Neural progenitor cell (in vitro differentiated cells): ENCODE measurements at regions not wholly inside any gene's neighbourhood (a gene's known extent, or its start where the extent isn't known, plus 50 kb on each side); places are given as distances from the start of the nearest gene placed in this dataset.

Source experiments
- DNase-seq: peaks from one replicate; pipeline ENCODE4 v3.0.0-alpha.2; 2016; ENCODE audit warnings: low spot score
- H2AFZ ChIP-seq: fragments of 200-600 bp; sonication (generic); replicated peaks from 2 replicates; pipeline ENCODE4 v1.6.1; 2016; ENCODE audit warnings: antibody characterized with exemption
- H3F3A ChIP-seq: fragments of 200-600 bp; sonication (generic); 2 replicates; pipeline ENCODE4 v1.6.1; 2016; ENCODE audit warnings: antibody characterized with exemption, low read depth
- H3K27ac ChIP-seq: fragments of 200-600 bp; sonication (generic); 2 replicates; pipeline ENCODE4 v1.5.1; 2016; ENCODE audit warnings: mild to moderate bottlenecking
- H3K27me3 ChIP-seq: fragments of 200-600 bp; sonication (generic); 2 replicates; pipeline ENCODE4 v1.6.1; 2016; ENCODE audit warnings: mild to moderate bottlenecking, moderate library complexity
- H3K36me3 ChIP-seq: fragments of 200-600 bp; sonication (generic); 2 replicates; pipeline ENCODE4 v1.5.1; 2016
- H3K4me1 ChIP-seq: fragments of 200-600 bp; sonication (generic); 2 replicates; pipeline ENCODE4 v1.6.1; 2016; ENCODE audit warnings: mixed run types
- H3K4me2 ChIP-seq: fragments of 200-600 bp; sonication (generic); 2 replicates; pipeline ENCODE4 v1.6.1; 2016
- H3K4me3 ChIP-seq: fragments of 200-600 bp; sonication (generic); 2 replicates; pipeline ENCODE4 v1.5.1; 2016
- H3K79me2 ChIP-seq: fragments of 200-600 bp; sonication (generic); 2 replicates; pipeline ENCODE4 v1.6.1; 2016; ENCODE audit warnings: low read depth
- H3K9ac ChIP-seq: fragments of 200-600 bp; sonication (generic); 2 replicates; pipeline ENCODE4 v1.6.1; 2016
- H3K9me3 ChIP-seq: fragments of 200-600 bp; sonication (generic); 2 replicates; pipeline ENCODE4 v1.5.1; 2016; ENCODE audit warnings: low read depth
- H4K20me1 ChIP-seq: fragments of 200-600 bp; sonication (generic); 2 replicates; pipeline ENCODE4 v1.6.1; 2016; ENCODE audit warnings: low read depth
- H3K27ac Mint-ChIP-seq: 3 replicates; pipeline ENCODE4 v1.8.0; 2021; ENCODE audit warnings: mixed read lengths
- H3K27me3 Mint-ChIP-seq: 2 replicates; pipeline ENCODE4 v1.8.0; 2022; ENCODE audit warnings: low read depth, mild to moderate bottlenecking, inconsistent platforms, moderate library complexity, mixed read lengths; ENCODE audit not compliant: insufficient read depth
- H3K36me3 Mint-ChIP-seq: 3 replicates; pipeline ENCODE4 v1.8.0; 2021; ENCODE audit warnings: mixed read lengths
- H3K4me1 Mint-ChIP-seq: 3 replicates; pipeline ENCODE4 v1.8.0; 2021; ENCODE audit warnings: mixed read lengths
- H3K4me3 Mint-ChIP-seq: 3 replicates; pipeline ENCODE4 v1.8.0; 2021; ENCODE audit warnings: mild to moderate bottlenecking, moderate library complexity, mixed read lengths
- H3K9me3 Mint-ChIP-seq: 3 replicates; pipeline ENCODE4 v1.8.0; 2020; ENCODE audit warnings: mixed read lengths
- EZH2 ChIP-seq: fragments of 200-600 bp; sonication (generic); IDR thresholded peaks from 2 replicates; pipeline ENCODE4 v1.6.1; 2017; ENCODE audit warnings: antibody characterized with exemption, mild to moderate bottlenecking, moderate library complexity
- EZH2phosphoT487 ChIP-seq: fragments of 200-600 bp; sonication (generic); IDR thresholded peaks from 2 replicates; pipeline ENCODE4 v1.6.1; 2017; ENCODE audit warnings: antibody characterized with exemption
- TF ChIP-seq, protein P1 (sequence below): fragments of 200-600 bp; sonication (generic); IDR thresholded peaks from 2 replicates; pipeline ENCODE4 v1.5.1; 2017; ENCODE audit warnings: antibody characterized with exemption, mild to moderate bottlenecking

DNA sequence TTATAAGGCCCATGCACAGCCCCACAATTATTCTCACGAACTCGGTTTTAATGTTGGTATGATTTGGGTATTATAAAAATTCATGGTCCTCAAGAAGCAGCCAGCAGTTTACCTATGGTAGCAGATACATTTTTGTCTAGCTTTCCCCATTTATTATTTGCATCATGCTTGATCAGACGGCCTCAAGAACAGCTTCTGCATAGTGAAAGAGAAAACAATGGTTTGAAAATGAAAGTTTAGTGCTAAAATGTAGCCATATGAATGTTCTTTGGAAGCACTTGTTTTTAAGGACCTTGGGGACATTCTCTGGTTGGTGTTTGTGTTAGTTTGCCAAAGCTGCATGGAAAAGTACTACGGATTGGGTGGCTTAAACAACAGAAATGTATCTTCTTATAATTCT is 72.4 kb upstream of the CPHXL start:
- Histone ChIP-seq H3K27ac (no peak overlapping the region), H3K36me3 (no peaks in the 10 kb centered on the region), H3K4me2 (no peak overlapping the region), H3K4me1 (no peaks in the 10 kb centered on the region), H2AFZ (no peak overlapping the region), H3F3A (no peaks in the 10 kb centered on the region), H3K4me3 (no peak overlapping the region), H3K79me2 (no peaks in the 10 kb centered on the region), H4K20me1 (no peaks in the 10 kb centered on the region), H3K27me3 (peaks cover 8% of the 10 kb centered on the region), H3K9ac (no peak overlapping the region), H3K9me3 (no peaks in the 10 kb centered on the region)
- no peak for DNase-seq
- Mint-ChIP-seq H3K27ac (no peak overlapping the region), H3K27me3 (no peaks in the 10 kb centered on the region), H3K4me3 (no peak overlapping the region), H3K4me1 (no peaks in the 10 kb centered on the region), H3K9me3 (peaks cover 2% of the 10 kb centered on the region), H3K36me3 (no peaks in the 10 kb centered on the region)
- TF ChIP-seq EZH2phosphoT487: no peak
- TF ChIP-seq EZH2: no peak
- TF ChIP-seq, protein P1, sequence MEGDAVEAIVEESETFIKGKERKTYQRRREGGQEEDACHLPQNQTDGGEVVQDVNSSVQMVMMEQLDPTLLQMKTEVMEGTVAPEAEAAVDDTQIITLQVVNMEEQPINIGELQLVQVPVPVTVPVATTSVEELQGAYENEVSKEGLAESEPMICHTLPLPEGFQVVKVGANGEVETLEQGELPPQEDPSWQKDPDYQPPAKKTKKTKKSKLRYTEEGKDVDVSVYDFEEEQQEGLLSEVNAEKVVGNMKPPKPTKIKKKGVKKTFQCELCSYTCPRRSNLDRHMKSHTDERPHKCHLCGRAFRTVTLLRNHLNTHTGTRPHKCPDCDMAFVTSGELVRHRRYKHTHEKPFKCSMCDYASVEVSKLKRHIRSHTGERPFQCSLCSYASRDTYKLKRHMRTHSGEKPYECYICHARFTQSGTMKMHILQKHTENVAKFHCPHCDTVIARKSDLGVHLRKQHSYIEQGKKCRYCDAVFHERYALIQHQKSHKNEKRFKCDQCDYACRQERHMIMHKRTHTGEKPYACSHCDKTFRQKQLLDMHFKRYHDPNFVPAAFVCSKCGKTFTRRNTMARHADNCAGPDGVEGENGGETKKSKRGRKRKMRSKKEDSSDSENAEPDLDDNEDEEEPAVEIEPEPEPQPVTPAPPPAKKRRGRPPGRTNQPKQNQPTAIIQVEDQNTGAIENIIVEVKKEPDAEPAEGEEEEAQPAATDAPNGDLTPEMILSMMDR: no peak

DNA sequence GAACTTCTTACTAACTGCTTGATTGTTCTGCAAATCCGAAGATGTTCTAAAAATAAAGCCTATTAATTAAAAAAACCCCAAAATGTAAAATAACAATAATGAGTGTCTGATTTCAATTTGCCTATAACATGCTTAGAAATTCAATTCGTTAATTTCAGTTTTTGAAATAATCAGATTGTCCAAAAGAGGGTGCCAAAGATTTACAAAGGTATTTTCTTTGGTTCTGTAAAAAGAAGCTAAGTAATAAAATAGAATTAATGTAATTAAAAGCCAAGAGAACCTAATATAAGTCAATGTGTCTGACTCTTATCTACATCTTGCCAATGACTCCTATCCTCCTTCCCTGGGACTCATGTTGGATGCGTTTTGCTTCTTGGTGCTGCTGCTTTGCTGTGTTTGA is 75.0 kb upstream of the CPHXL start:
- no peaks in the 10 kb centered on the region for H4K20me1 ChIP-seq
- H3K4me3 Mint-ChIP-seq: no peak overlapping the region

DNA sequence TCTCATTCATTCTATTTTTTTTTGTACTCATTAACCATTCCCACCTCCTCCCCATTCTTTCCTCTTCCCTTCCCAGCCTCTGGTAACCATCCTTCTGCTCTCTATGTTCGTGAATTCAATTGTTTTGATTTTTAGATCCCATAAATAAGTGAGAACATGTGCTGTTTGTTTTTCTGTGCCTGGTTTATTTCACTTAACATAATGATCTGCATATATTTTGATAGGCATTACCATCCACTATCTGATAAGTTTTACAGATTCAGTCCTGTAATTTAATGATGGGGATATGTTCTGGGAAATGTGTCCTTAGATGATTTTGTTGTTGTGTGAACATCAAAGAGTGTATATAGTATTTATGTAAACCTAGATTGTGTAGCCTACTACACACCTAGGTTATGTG is 77.5 kb upstream of the CPHXL start:
- Histone ChIP-seq H3F3A (no peaks in the 10 kb centered on the region), H3K9me3 (no peaks in the 10 kb centered on the region), H3K4me2 (no peak overlapping the region), H3K27me3 (peaks cover 28% of the 10 kb centered on the region), H2AFZ (no peak overlapping the region), H3K27ac (no peak overlapping the region), H4K20me1 (no peaks in the 10 kb centered on the region), H3K4me3 (no peak overlapping the region), H3K4me1 (no peaks in the 10 kb centered on the region), H3K9ac (no peak overlapping the region), H3K79me2 (no peaks in the 10 kb centered on the region), H3K36me3 (no peaks in the 10 kb centered on the region)
- H3K9me3 Mint-ChIP-seq: no peaks in the 10 kb centered on the region
- TF ChIP-seq, protein P1: no peak
- no peak for TF ChIP-seq EZH2
- TF ChIP-seq EZH2phosphoT487: no peak
- H3K4me1 Mint-ChIP-seq: no peaks in the 10 kb centered on the region
- no peaks in the 10 kb centered on the region for H3K36me3 Mint-ChIP-seq
- DNase-seq: no peak
- no peak overlapping the region for H3K27ac Mint-ChIP-seq
- no peaks in the 10 kb centered on the region for H3K27me3 Mint-ChIP-seq
- H3K4me3 Mint-ChIP-seq: no peak overlapping the region

More for the DNA sequence above, 75.0 kb upstream of the CPHXL start:
- no peaks in the 10 kb centered on the region for H3K79me2 ChIP-seq
- no peak overlapping the region for H3K4me3 ChIP-seq
- Mint-ChIP-seq H3K4me1 (no peaks in the 10 kb centered on the region), H3K27me3 (no peaks in the 10 kb centered on the region), H3K27ac (no peak overlapping the region), H3K9me3 (no peaks in the 10 kb centered on the region), H3K36me3 (no peaks in the 10 kb centered on the region)
- H3K4me1 ChIP-seq: no peaks in the 10 kb centered on the region
- no peaks in the 10 kb centered on the region for H3K9me3 ChIP-seq
- H3F3A ChIP-seq: no peaks in the 10 kb centered on the region
- H3K27me3 ChIP-seq: peaks cover 26% of the 10 kb centered on the region
- H3K27ac ChIP-seq: no peak overlapping the region
- H3K4me2 ChIP-seq: no peak overlapping the region
- no peaks in the 10 kb centered on the region for H3K36me3 ChIP-seq
- H3K9ac ChIP-seq: no peak overlapping the region
- no peak overlapping the region for H2AFZ ChIP-seq
- DNase-seq: no peak
- TF ChIP-seq EZH2: no peak
- TF ChIP-seq, protein P1: peak; percentile 51
- TF ChIP-seq EZH2phosphoT487: no peak

DNA sequence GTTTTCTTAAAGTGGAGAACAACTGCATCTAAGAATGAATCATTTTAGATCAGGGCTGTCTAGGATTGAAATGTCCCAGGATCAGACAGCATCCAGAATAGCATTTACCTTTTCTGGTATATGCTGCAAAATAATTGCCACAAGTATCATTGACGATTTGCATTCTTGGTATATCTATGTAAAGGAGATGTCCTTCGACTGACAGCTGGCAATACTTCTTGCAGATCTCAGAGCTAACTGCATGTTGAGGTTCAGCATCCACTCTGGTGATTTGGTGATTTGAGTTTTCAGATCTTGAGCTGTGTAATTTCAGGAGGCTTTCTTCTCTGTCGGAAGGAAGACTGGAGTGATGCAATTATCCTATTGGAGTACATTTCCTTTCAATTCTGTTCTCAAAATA is 78.1 kb upstream of the CPHXL start:
- H3K79me2 ChIP-seq: no peaks in the 10 kb centered on the region
- H3K9me3 ChIP-seq: no peaks in the 10 kb centered on the region
- DNase-seq: no peak
- Mint-ChIP-seq H3K4me3 (no peak overlapping the region), H3K27ac (no peak overlapping the region), H3K9me3 (no peaks in the 10 kb centered on the region), H3K27me3 (no peaks in the 10 kb centered on the region), H3K36me3 (no peaks in the 10 kb centered on the region), H3K4me1 (no peaks in the 10 kb centered on the region)
- no peak overlapping the region for H3K4me2 ChIP-seq
- TF ChIP-seq, protein P1: no peak
- TF ChIP-seq EZH2 (no peak), EZH2phosphoT487 (no peak)
- no peak overlapping the region for H3K27ac ChIP-seq
- H3F3A ChIP-seq: no peaks in the 10 kb centered on the region
- no peaks in the 10 kb centered on the region for H3K36me3 ChIP-seq
- H3K4me3 ChIP-seq: no peak overlapping the region
- H3K9ac ChIP-seq: no peak overlapping the region
- no peak overlapping the region for H2AFZ ChIP-seq
- peaks cover 34% of the 10 kb centered on the region for H3K27me3 ChIP-seq
- no peaks in the 10 kb centered on the region for H3K4me1 ChIP-seq
- no peaks in the 10 kb centered on the region for H4K20me1 ChIP-seq
